Neural cell (in vitro differentiated cells): ENCODE measurements at regions not wholly inside any gene's neighbourhood (a gene's known extent, or its start where the extent isn't known, plus 50 kb on each side); places are given as distances from the start of the nearest gene placed in this dataset.

Experiments
- H2AFZ ChIP-seq: fragments of 200-600, 300-800 bp; sonication (generic), shearing (Covaris generic); 2 replicates; pipeline ENCODE4 v1.6.0; 2014; ENCODE audit warnings: low read depth, mild to moderate bottlenecking, antibody characterized with exemption, low read length, moderate library complexity
- H3F3A ChIP-seq: fragments of 200-600 bp; shearing (Covaris generic); 2 replicates; pipeline ENCODE4 v1.6.1; 2016; ENCODE audit warnings: mild to moderate bottlenecking, moderate library complexity, mixed read lengths, antibody characterized with exemption, low read length; ENCODE audit not compliant: insufficient read depth, poor library complexity, severe bottlenecking
- H3K27ac ChIP-seq: fragments of 200-600, 300-800 bp; sonication (generic), shearing (Covaris generic); 2 replicates; pipeline ENCODE4 v1.5.1; 2014; ENCODE audit warnings: mild to moderate bottlenecking, low read length, moderate library complexity
- H3K27me3 ChIP-seq: fragments of 300-800, 200-600 bp; sonication (generic), shearing (Covaris generic); 2 replicates; pipeline ENCODE4 v1.6.0; 2014; ENCODE audit warnings: mild to moderate bottlenecking, low read depth, low read length, moderate library complexity; ENCODE audit not compliant: insufficient read depth
- H3K36me3 ChIP-seq: fragments of 300-800, 200-600 bp; sonication (generic), shearing (Covaris generic); 2 replicates; pipeline ENCODE4 v1.5.1; 2014; ENCODE audit warnings: mild to moderate bottlenecking, antibody characterized with exemption, low read length, moderate library complexity; ENCODE audit not compliant: insufficient read depth
- H3K4me2 ChIP-seq: fragments of 300-800, 200-600 bp; sonication (generic), shearing (Covaris generic); 2 replicates; pipeline ENCODE4 v1.6.0; 2014; ENCODE audit warnings: mild to moderate bottlenecking, low read length
- H3K4me3 ChIP-seq: fragments of 300-800, 200-600 bp; sonication (generic), shearing (Covaris generic); 2 replicates; pipeline ENCODE4 v1.5.1; 2014; ENCODE audit warnings: mild to moderate bottlenecking, low read length, moderate library complexity
- H3K79me2 ChIP-seq: fragments of 200-600 bp; shearing (Covaris generic); replicated peaks from 2 replicates; pipeline ENCODE4 v1.6.0; 2014; ENCODE audit warnings: mild to moderate bottlenecking, low read length, moderate library complexity; ENCODE audit not compliant: insufficient read depth
- H3K9ac ChIP-seq: fragments of 300-800, 200-600 bp; sonication (generic), shearing (Covaris generic); 2 replicates; pipeline ENCODE4 v1.6.1; 2016; ENCODE audit warnings: mild to moderate bottlenecking, low read length, mixed read lengths
- H3K9me2 ChIP-seq: fragments of 200-600 bp; shearing (Covaris generic); 2 replicates; pipeline ENCODE4 v1.6.1; 2016; ENCODE audit warnings: mild to moderate bottlenecking, low read length, mixed read lengths; ENCODE audit not compliant: insufficient read depth
- H3K9me3 ChIP-seq: fragments of 200-600, 300-800 bp; sonication (generic), shearing (Covaris generic); 2 replicates; pipeline ENCODE4 v1.6.1; 2016; ENCODE audit warnings: mild to moderate bottlenecking, mixed run types, low read length, moderate library complexity, mixed read lengths
- H4K20me1 ChIP-seq: fragments of 200-600 bp; shearing (Covaris generic); 2 replicates; pipeline ENCODE4 v1.6.1; 2016; ENCODE audit warnings: mild to moderate bottlenecking, mixed run types; ENCODE audit not compliant: insufficient read depth
- EP300 ChIP-seq: fragments of 450-650 bp; conservative IDR thresholded peaks from 2 replicates; pipeline ENCODE4 v1.6.1; 2014; ENCODE audit warnings: antibody characterized with exemption, mild to moderate bottlenecking, moderate library complexity; ENCODE audit not compliant: poor library complexity, severe bottlenecking
- EZH2 ChIP-seq: fragments of 200-600, 300-800 bp; shearing (Covaris generic), sonication (generic); IDR thresholded peaks from 2 replicates; pipeline ENCODE4 v1.6.1; 2014; ENCODE audit warnings: antibody characterized with exemption, low read length, borderline replicate concordance, mild to moderate bottlenecking; ENCODE audit not compliant: insufficient read depth, poor library complexity, severe bottlenecking
- MXI1 ChIP-seq: fragments of 450-650 bp; conservative IDR thresholded peaks from 2 replicates; pipeline ENCODE4 v1.6.1; 2014; ENCODE audit warnings: antibody characterized with exemption, mild to moderate bottlenecking; ENCODE audit not compliant: poor library complexity, severe bottlenecking
- POLR2AphosphoS5 ChIP-seq: IDR thresholded peaks from 2 replicates; pipeline ENCODE4 v1.6.1; 2012
- RAD21 ChIP-seq: fragments of 450-650 bp; conservative IDR thresholded peaks from 2 replicates; pipeline ENCODE4 v1.6.1; 2014; ENCODE audit warnings: antibody characterized with exemption, mild to moderate bottlenecking, moderate library complexity
- SMC3 ChIP-seq: fragments of 450-650 bp; conservative IDR thresholded peaks from 2 replicates; pipeline ENCODE4 v1.6.1; 2014; ENCODE audit warnings: antibody characterized with exemption, mild to moderate bottlenecking, moderate library complexity; ENCODE audit not compliant: poor library complexity
- TAF1 ChIP-seq: IDR thresholded peaks from 2 replicates; pipeline ENCODE4 v1.6.1; 2012; ENCODE audit warnings: low read depth
- TF ChIP-seq, protein P1 (sequence below): IDR thresholded peaks from 2 replicates; pipeline ENCODE4 v1.6.1; 2012; ENCODE audit warnings: borderline replicate concordance
- TF ChIP-seq, protein P2 (sequence below): fragments of 450-650 bp; IDR thresholded peaks from 2 replicates; pipeline ENCODE4 v1.5.1; 2014; ENCODE audit warnings: antibody characterized with exemption, mild to moderate bottlenecking, moderate library complexity; ENCODE audit not compliant: poor library complexity, severe bottlenecking

DNA sequence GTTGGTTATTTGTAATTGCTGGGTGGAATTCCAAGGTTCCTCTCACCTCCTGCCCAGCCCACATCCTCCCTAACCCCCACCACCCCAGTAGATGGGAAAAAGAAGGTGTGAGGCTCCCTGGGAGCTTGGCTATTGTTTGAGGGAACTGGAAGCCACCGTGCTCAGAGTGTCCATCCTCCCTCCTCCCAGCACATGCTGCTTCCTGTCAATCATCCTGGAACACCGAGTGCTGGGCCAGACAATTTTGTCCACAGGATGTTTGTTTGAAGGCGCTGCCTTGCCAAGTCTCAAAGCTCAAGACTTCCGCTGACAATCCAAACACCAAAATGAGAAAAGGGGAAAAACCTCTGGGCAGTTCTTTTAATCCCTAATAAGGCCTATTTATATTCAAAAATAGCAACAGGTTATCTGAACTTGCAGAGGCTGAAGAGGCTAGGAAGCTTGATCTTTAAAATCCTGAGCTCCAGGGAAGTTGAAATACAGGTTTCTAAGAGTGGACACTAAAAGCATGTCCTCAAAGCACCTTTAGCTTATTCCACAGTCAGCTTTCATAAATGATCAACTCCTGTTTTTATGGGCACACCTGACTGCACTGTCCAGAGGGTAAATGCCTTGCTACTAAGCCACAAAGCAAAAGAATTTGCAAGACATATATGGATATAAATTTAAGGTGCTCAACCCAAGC lies 286.7 kb downstream of the NFIB start:
- Histone ChIP-seq H3K9ac (no peak overlapping the region), H3K4me3 (no peak overlapping the region), H3K36me3 (no peaks in the 10 kb centered on the region), H3K9me2 (no peaks in the 10 kb centered on the region), H3K9me3 (no peaks in the 10 kb centered on the region), H2AFZ (no peak overlapping the region), H3K27ac (no peak overlapping the region), H3K27me3 (no peaks in the 10 kb centered on the region), H3K79me2 (no peaks in the 10 kb centered on the region), H3K4me2 (no peak overlapping the region), H4K20me1 (no peaks in the 10 kb centered on the region), H3F3A (no peaks in the 10 kb centered on the region)
- TF ChIP-seq TAF1 (no peak), SMC3 (no peak), EZH2 (no peak), EP300 (no peak), RAD21 (no peak), MXI1 (no peak), POLR2AphosphoS5 (no peak)
- TF ChIP-seq, protein P1, sequence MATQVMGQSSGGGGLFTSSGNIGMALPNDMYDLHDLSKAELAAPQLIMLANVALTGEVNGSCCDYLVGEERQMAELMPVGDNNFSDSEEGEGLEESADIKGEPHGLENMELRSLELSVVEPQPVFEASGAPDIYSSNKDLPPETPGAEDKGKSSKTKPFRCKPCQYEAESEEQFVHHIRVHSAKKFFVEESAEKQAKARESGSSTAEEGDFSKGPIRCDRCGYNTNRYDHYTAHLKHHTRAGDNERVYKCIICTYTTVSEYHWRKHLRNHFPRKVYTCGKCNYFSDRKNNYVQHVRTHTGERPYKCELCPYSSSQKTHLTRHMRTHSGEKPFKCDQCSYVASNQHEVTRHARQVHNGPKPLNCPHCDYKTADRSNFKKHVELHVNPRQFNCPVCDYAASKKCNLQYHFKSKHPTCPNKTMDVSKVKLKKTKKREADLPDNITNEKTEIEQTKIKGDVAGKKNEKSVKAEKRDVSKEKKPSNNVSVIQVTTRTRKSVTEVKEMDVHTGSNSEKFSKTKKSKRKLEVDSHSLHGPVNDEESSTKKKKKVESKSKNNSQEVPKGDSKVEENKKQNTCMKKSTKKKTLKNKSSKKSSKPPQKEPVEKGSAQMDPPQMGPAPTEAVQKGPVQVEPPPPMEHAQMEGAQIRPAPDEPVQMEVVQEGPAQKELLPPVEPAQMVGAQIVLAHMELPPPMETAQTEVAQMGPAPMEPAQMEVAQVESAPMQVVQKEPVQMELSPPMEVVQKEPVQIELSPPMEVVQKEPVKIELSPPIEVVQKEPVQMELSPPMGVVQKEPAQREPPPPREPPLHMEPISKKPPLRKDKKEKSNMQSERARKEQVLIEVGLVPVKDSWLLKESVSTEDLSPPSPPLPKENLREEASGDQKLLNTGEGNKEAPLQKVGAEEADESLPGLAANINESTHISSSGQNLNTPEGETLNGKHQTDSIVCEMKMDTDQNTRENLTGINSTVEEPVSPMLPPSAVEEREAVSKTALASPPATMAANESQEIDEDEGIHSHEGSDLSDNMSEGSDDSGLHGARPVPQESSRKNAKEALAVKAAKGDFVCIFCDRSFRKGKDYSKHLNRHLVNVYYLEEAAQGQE, result no peak
- TF ChIP-seq, protein P2, sequence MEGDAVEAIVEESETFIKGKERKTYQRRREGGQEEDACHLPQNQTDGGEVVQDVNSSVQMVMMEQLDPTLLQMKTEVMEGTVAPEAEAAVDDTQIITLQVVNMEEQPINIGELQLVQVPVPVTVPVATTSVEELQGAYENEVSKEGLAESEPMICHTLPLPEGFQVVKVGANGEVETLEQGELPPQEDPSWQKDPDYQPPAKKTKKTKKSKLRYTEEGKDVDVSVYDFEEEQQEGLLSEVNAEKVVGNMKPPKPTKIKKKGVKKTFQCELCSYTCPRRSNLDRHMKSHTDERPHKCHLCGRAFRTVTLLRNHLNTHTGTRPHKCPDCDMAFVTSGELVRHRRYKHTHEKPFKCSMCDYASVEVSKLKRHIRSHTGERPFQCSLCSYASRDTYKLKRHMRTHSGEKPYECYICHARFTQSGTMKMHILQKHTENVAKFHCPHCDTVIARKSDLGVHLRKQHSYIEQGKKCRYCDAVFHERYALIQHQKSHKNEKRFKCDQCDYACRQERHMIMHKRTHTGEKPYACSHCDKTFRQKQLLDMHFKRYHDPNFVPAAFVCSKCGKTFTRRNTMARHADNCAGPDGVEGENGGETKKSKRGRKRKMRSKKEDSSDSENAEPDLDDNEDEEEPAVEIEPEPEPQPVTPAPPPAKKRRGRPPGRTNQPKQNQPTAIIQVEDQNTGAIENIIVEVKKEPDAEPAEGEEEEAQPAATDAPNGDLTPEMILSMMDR, result no peak

DNA sequence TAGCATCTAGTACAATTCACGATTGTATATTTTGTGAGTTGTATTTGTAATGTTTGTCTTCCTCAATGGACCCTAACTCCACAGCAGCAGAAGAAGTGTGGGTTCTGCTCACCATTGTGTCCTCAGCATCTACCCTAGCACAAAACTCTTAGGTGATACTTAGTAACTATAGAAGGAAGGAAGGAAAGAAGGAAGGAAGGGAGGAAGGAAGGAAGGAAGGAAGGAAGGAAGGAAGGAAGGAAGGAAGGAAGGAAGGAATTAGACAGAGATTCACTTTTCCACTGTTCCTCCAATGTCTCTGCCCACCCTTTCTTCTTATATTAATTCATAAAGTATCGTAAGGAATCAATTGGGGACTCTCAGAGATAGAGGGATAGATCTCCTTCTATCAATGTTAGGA lies 288.2 kb downstream of the NFIB start:
- no peaks in the 10 kb centered on the region for H3K79me2 ChIP-seq
- no peaks in the 10 kb centered on the region for H3K27me3 ChIP-seq
- H2AFZ ChIP-seq, result no peak overlapping the region
- H3K4me2 ChIP-seq, result no peak overlapping the region
- no peaks in the 10 kb centered on the region for H3K9me3 ChIP-seq
- no peak for TF ChIP-seq EP300
- TF ChIP-seq RAD21, result no peak
- TF ChIP-seq, protein P1, result no peak
- TF ChIP-seq, protein P2, result no peak
- no peaks in the 10 kb centered on the region for H3K9me2 ChIP-seq
- H3K4me3 ChIP-seq, result no peak overlapping the region
- H4K20me1 ChIP-seq, result no peaks in the 10 kb centered on the region
- H3F3A ChIP-seq, result no peaks in the 10 kb centered on the region
- no peak overlapping the region for H3K9ac ChIP-seq
- no peaks in the 10 kb centered on the region for H3K36me3 ChIP-seq
- no peak overlapping the region for H3K27ac ChIP-seq
